SK-N-SH (cell line): ENCODE measurements at regions not wholly inside any gene's neighbourhood (a gene's known extent, or its start where the extent isn't known, plus 50 kb on each side); places are given as distances from the start of the nearest gene placed in this dataset.

Source experiments
- CTCF ChIA-PET: fragments of 300-600, 350-600 bp; formaldehyde crosslinking; extraction: SDS; loops from one replicate; lab custom pipeline; 2021; lab: Yijun Ruan, JAX
- POLR2A ChIA-PET: fragments of 350-600 bp; sonication (Branson Sonifier 250); formaldehyde crosslinking; extraction: SDS; loops from one replicate; lab custom pipeline; 2020; ENCODE audit warnings: antibody characterized with exemption, inconsistent platforms; lab: Yijun Ruan, JAX
- DNase-seq: peaks from one replicate; pipeline ENCODE4 v3.0.0; 2012
- H2AFZ ChIP-seq: fragments of 200-600 bp; sonication (generic); 2 replicates; pipeline ENCODE4 v1.8.1; 2016; ENCODE audit warnings: antibody characterized with exemption, mild to moderate bottlenecking, low read depth
- H3F3A ChIP-seq: fragments of 200-600 bp; sonication (generic); replicated peaks from 2 replicates; pipeline ENCODE3; 2016; ENCODE audit warnings: antibody characterized with exemption, mild to moderate bottlenecking; ENCODE audit not compliant: insufficient read depth
- H3K27ac ChIP-seq, 2 experiments: fragments of 200-500 bp in 1 of 2; fragments of 200-600 bp in 1 of 2; sonication (Bioruptor generic) in 1 of 2; sonication (generic), shearing (Covaris generic) in 1 of 2; 2 replicates each; pipeline versions ENCODE4 v1.5.1 to v1.6.1; 2014 to 2016; ENCODE audit warnings: low read depth in 2 of 2, inconsistent platforms in 1 of 2, low read length in 1 of 2, mild to moderate bottlenecking in 1 of 2, mixed read lengths in 1 of 2
- H3K27me3 ChIP-seq: fragments of 200-600 bp; sonication (generic), shearing (Covaris generic); 2 replicates; pipeline ENCODE4 v1.6.1; 2016; ENCODE audit warnings: mixed run types; ENCODE audit not compliant: insufficient read depth
- H3K36me3 ChIP-seq, 2 experiments: fragments of 200-500 bp in 1 of 2; fragments of 200-600 bp in 1 of 2; sonication (Bioruptor generic) in 1 of 2; sonication (generic) in 1 of 2; replicated peaks in 1 of 2; 2 replicates each; pipeline versions ENCODE3 to v1.5.1; 2014 to 2016; ENCODE audit warnings: low read length in 1 of 2, mild to moderate bottlenecking in 1 of 2; ENCODE audit not compliant: insufficient read depth in 2 of 2, control insufficient read depth in 1 of 2
- H3K4me1 ChIP-seq, 2 experiments: fragments of 200-500 bp in 1 of 2; fragments of 200-600 bp in 1 of 2; sonication (Bioruptor generic) in 1 of 2; sonication (generic), shearing (Covaris generic) in 1 of 2; 2 replicates each; pipeline versions ENCODE4 v1.5.1 to v1.6.1; 2014 to 2016; ENCODE audit warnings: low read depth in 1 of 2, low read length in 1 of 2, mixed run types in 1 of 2; ENCODE audit not compliant: insufficient read depth in 2 of 2, control insufficient read depth in 1 of 2
- H3K4me2 ChIP-seq: fragments of 200-600 bp; sonication (generic), shearing (Covaris generic); 2 replicates; pipeline ENCODE4 v1.6.1; 2017; ENCODE audit warnings: mixed run types
- H3K4me3 ChIP-seq, 2 experiments: fragments of 200-500 bp in 1 of 2; fragments of 200-600 bp in 1 of 2; sonication (Bioruptor generic) in 1 of 2; sonication (generic), shearing (Covaris generic) in 1 of 2; 2 replicates each; pipeline versions ENCODE4 v1.5.1 to v1.8.1; 2014 to 2016; ENCODE audit warnings: low read depth in 2 of 2, inconsistent platforms in 1 of 2, low read length in 1 of 2, mild to moderate bottlenecking in 1 of 2, mixed read lengths in 1 of 2, moderate library complexity in 1 of 2
- H3K79me2 ChIP-seq: fragments of 200-600 bp; sonication (generic); 2 replicates; pipeline ENCODE4 v1.8.1; 2017; ENCODE audit warnings: mild to moderate bottlenecking; ENCODE audit not compliant: insufficient read depth
- H3K9ac ChIP-seq: fragments of 200-600 bp; sonication (generic); 2 replicates; pipeline ENCODE4 v1.6.1; 2017; ENCODE audit warnings: mixed run types
- H3K9me2 ChIP-seq: fragments of 200-600 bp; sonication (generic); 2 replicates; pipeline ENCODE4 v1.6.1; 2017; ENCODE audit warnings: mixed run types
- H3K9me3 ChIP-seq: fragments of 200-600 bp; sonication (generic); 2 replicates; pipeline ENCODE4 v1.6.1; 2017; ENCODE audit warnings: mixed run types, mild to moderate bottlenecking, moderate library complexity
- H4K20me1 ChIP-seq: fragments of 200-600 bp; sonication (generic); 2 replicates; pipeline ENCODE4 v1.6.1; 2017; ENCODE audit warnings: mild to moderate bottlenecking, mixed run types; ENCODE audit not compliant: insufficient read depth
- ELF1 ChIP-seq: IDR thresholded peaks from 2 replicates; pipeline ENCODE4 v1.4.0; 2012
- EP300 ChIP-seq, 2 experiments: IDR thresholded peaks; 2 replicates each; pipeline versions ENCODE4 v1.4.0 to v1.6.1; 2012; ENCODE audit warnings: borderline replicate concordance in 1 of 2, low read depth in 1 of 2, low read length in 1 of 2
- EZH2phosphoT487 ChIP-seq: fragments of 200-600 bp; sonication (generic); IDR thresholded peaks from 2 replicates; pipeline ENCODE4 v1.6.1; 2017; ENCODE audit warnings: low read depth, mixed run types, mild to moderate bottlenecking, antibody characterized with exemption, moderate library complexity, borderline replicate concordance
- FOSL2 ChIP-seq: IDR thresholded peaks from 2 replicates; pipeline ENCODE4 v1.4.0; 2012; ENCODE audit warnings: low read depth, mild to moderate bottlenecking, moderate library complexity, borderline replicate concordance
- GABPA ChIP-seq: IDR thresholded peaks from 2 replicates; pipeline ENCODE4 v1.4.0; 2012; ENCODE audit warnings: low read depth, mild to moderate bottlenecking
- GATA2 ChIP-seq: sonication (generic); formaldehyde crosslinking; IDR thresholded peaks from 2 replicates; pipeline ENCODE4 v1.5.0; 2020; ENCODE audit warnings: mild to moderate bottlenecking, missing genetic modification reagents
- IRF3 ChIP-seq: fragments of 150-350 bp; IDR thresholded peaks from 2 replicates; pipeline ENCODE4 v1.6.1; 2016; ENCODE audit warnings: mild to moderate bottlenecking, low read depth, low read length
- JUND ChIP-seq: IDR thresholded peaks from 2 replicates; pipeline ENCODE4 v1.4.0; 2012
- MAX ChIP-seq: IDR thresholded peaks from 2 replicates; pipeline ENCODE4 v1.4.0; 2012; ENCODE audit warnings: low read depth
- MXI1 ChIP-seq: IDR thresholded peaks from 2 replicates; pipeline ENCODE4 v1.6.1; 2012; ENCODE audit warnings: mild to moderate bottlenecking, low read depth, low read length, improper control_type of control experiment
- NRF1 ChIP-seq: IDR thresholded peaks from 2 replicates; pipeline ENCODE4 v1.6.1; 2012; ENCODE audit warnings: low read depth, mild to moderate bottlenecking, low read length
- PBX3 ChIP-seq: IDR thresholded peaks from 2 replicates; pipeline ENCODE4; 2012
- POLR2AphosphoS5 ChIP-seq: IDR thresholded peaks from 2 replicates; pipeline ENCODE4 v1.6.1; 2012; ENCODE audit warnings: low read depth, low read length
- RAD21 ChIP-seq: IDR thresholded peaks from 2 replicates; pipeline ENCODE4 v1.6.1; 2012; ENCODE audit warnings: mild to moderate bottlenecking, low read length
- RCOR1 ChIP-seq: fragments of 150-350 bp; IDR thresholded peaks from 2 replicates; pipeline ENCODE4 v1.6.1; 2017; ENCODE audit warnings: antibody characterized with exemption, low read length
- SMC3 ChIP-seq: IDR thresholded peaks from 2 replicates; pipeline ENCODE4 v1.6.1; 2012; ENCODE audit warnings: low read depth, low read length, improper control_type of control experiment
- TEAD4 ChIP-seq: IDR thresholded peaks from 2 replicates; pipeline ENCODE4 v1.4.0; 2012; ENCODE audit warnings: mild to moderate bottlenecking, borderline replicate concordance; ENCODE audit not compliant: insufficient read depth
- USF1 ChIP-seq: IDR thresholded peaks from 2 replicates; pipeline ENCODE4 v1.4.0; 2012; ENCODE audit warnings: low read depth, borderline replicate concordance
- USF2 ChIP-seq: fragments of 150-350 bp; IDR thresholded peaks from 2 replicates; pipeline ENCODE4 v1.6.1; 2017; ENCODE audit warnings: antibody characterized with exemption, low read length, low read depth, borderline replicate concordance
- WGBS: methylation state at CpG from one replicate; pipeline ENCODE4 v1.1.6; 2017; ENCODE audit warnings: low lambda C conversion rate; 5-methylcytosine and 5-hydroxymethylcytosine counted together

- H2AFZ ChIP-seq, result no peak overlapping the region
- H3K4me2 ChIP-seq, result no peak overlapping the region
- H4K20me1 ChIP-seq, result no peaks in the 10 kb centered on the region
- no peaks in the 10 kb centered on the region for H3K9me2 ChIP-seq
- no peak overlapping the region for H3K4me3 ChIP-seq
- TF ChIP-seq GATA2 (no peak), TEAD4 (no peak), EZH2phosphoT487 (no peak), USF2 (no peak), POLR2AphosphoS5 (no peak), RAD21 (no peak), JUND (no peak), EP300 (IDR thresholded peaks at IDR 0.05; ENCODE audit: borderline replicate concordance in 1 of 2, low read depth in 1 of 2, low read length in 1 of 2) (no peak; a peak in 1 of 4 replicates), ELF1 (no peak), USF1 (no peak), MXI1 (no peak), MAX (no peak), RCOR1 (no peak)
- H3K9ac ChIP-seq, result no peak overlapping the region
- H3K36me3 ChIP-seq, result no peaks in the 10 kb centered on the region
- H3K27me3 ChIP-seq, result no peaks in the 10 kb centered on the region
- H3K9me3 ChIP-seq, result no peaks in the 10 kb centered on the region
- WGBS, result 72% methylated on average over 11 of the region's 11 CpGs
- ChIA-PET CTCF (interaction anchor here (0.6 to 1.3 kb wide), 3 partner anchors 162 to 974 kb away, joined by 3 read pairs; no protein-coding TSS in a partner anchor), POLR2A (no interaction called here)
- no peak for DNase-seq
- H3K27ac ChIP-seq, result no peak overlapping the region; a peak in 1 of 4 replicates
- no peaks in the 10 kb centered on the region for H3K79me2 ChIP-seq
- no peaks in the 10 kb centered on the region for H3F3A ChIP-seq
- H3K4me1 ChIP-seq, result peaks cover 12 to 14% of the 10 kb centered on the region in 2 experiments; a peak in 3 of 4 replicates
These were observed 159.8 kb upstream of the SALL4 start for GRCh38 chr20:51961964-51962761.

- Histone ChIP-seq H3K4me1 (peaks cover 12 to 14% of the 10 kb centered on the region in 2 experiments; a peak in 3 of 4 replicates), H3K4me3 (no peak overlapping the region), H3F3A (no peaks in the 10 kb centered on the region), H3K9me2 (no peaks in the 10 kb centered on the region), H3K79me2 (no peaks in the 10 kb centered on the region), H3K9ac (no peak overlapping the region), H3K4me2 (no peak overlapping the region), H3K27ac (no peak overlapping the region; a peak in 1 of 4 replicates), H2AFZ (no peak overlapping the region), H4K20me1 (no peaks in the 10 kb centered on the region), H3K27me3 (no peaks in the 10 kb centered on the region), H3K36me3 (no peaks in the 10 kb centered on the region), H3K9me3 (no peaks in the 10 kb centered on the region)
- no peak for TF ChIP-seq GABPA
- no peak for TF ChIP-seq SMC3
- TF ChIP-seq NRF1, result no peak
- TF ChIP-seq IRF3, result no peak
- TF ChIP-seq PBX3, result no peak
- no peak for TF ChIP-seq TEAD4
- no peak for TF ChIP-seq FOSL2
- TF ChIP-seq RCOR1, result no peak
- no peak for TF ChIP-seq EZH2phosphoT487
- ChIA-PET POLR2A (no interaction called here), CTCF (interaction anchor here (1.1 to 1.5 kb wide), 2 partner anchors 10 to 49 kb away, joined by 3 to 4 read pairs; no protein-coding TSS in a partner anchor)
- 92% methylated on average over 12 of the region's 12 CpGs for WGBS
- DNase-seq, result no peak
These were observed 157.8 kb upstream of the SALL4 start for GRCh38 chr20:51960047-51960675.
